DND-41 (cell line): ENCODE measurements at regions not wholly inside any gene's neighbourhood (a gene's known extent, or its start where the extent isn't known, plus 50 kb on each side); places are given as distances from the start of the nearest gene placed in this dataset.

ENCODE experiments used
- CTCF ChIP-seq: IDR thresholded peaks from 2 replicates; pipeline ENCODE4 v1.5.1; 2012; ENCODE audit warnings: borderline replicate concordance, low read length, moderate library complexity, mild to moderate bottlenecking; ENCODE audit not compliant: poor library complexity, severe bottlenecking; ENCODE audit errors: extremely low read depth
- EZH2 ChIP-seq: IDR thresholded peaks from 3 replicates; pipeline ENCODE4 v1.6.1; 2012; ENCODE audit warnings: borderline replicate concordance, low read depth, mild to moderate bottlenecking, moderate library complexity, low read length, inconsistent platforms; ENCODE audit not compliant: severe bottlenecking

- no peak for TF ChIP-seq CTCF
- TF ChIP-seq EZH2, result no peak
Measured at GRCh38 chr13:37175996-37176395, 70.5 kb upstream of the CSNK1A1L start.
